Esophagus mucosa (tissue), 1 donor: ENCODE measurements at regions not wholly inside any gene's neighbourhood (a gene's known extent, or its start where the extent isn't known, plus 50 kb on each side); places are given as distances from the start of the nearest gene placed in this dataset.
"Not testable (repeated sequence)": the region's sequence is repeated elsewhere in the genome, so short reads cannot be mapped to it uniquely, and the experiment has no call there.

ENCODE experiments used
- ATAC-seq: fragments of 200-7000 bp; cut with Tn5 transposase; one replicate; pipeline ENCODE4 v1.9.1; 2020
- donor health status: DM: yes; HTN: yes; CAD: no.

- ATAC-seq, result no peak
Measured at GRCh38 chr1:30526652-30527345, 196.6 kb downstream of the MATN1 start.

GRCh38 chr1:30525971-30526651, 197.3 kb downstream of the MATN1 start:
- peak; percentile 20 for ATAC-seq

- ATAC-seq, result no peak
Measured at GRCh38 chr1:30525631-30525970, 197.8 kb downstream of the MATN1 start.

- ATAC-seq, result no peak
Measured at GRCh38 chr1:30524840-30525617, 198.4 kb downstream of the MATN1 start.

GRCh38 chr1:30524025-30524555, 199.3 kb downstream of the MATN1 start:
- not testable (repeated sequence) for ATAC-seq

- peak; percentile 47 for ATAC-seq
Measured at GRCh38 chr1:30523055-30524020, 200.0 kb downstream of the MATN1 start.

- ATAC-seq, result no peak
Measured at GRCh38 chr1:30522031-30523004, 201.1 kb downstream of the MATN1 start.

GRCh38 chr1:30521261-30521865, 202.0 kb downstream of the MATN1 start:
- no peak for ATAC-seq

GRCh38 chr1:30520476-30520875, 202.9 kb downstream of the MATN1 start:
- no peak for ATAC-seq

- no peak for ATAC-seq
Measured at GRCh38 chr1:30519201-30519763, 204.1 kb downstream of the MATN1 start.

- ATAC-seq, result no peak
Measured at GRCh38 chr1:30518696-30519095, 204.7 kb downstream of the MATN1 start.

- ATAC-seq, result no peak
Measured at GRCh38 chr1:30518186-30518585, 205.2 kb downstream of the MATN1 start.

- ATAC-seq, result not testable (repeated sequence)
Measured at GRCh38 chr1:30517666-30518065, 205.7 kb downstream of the MATN1 start.

- not testable (repeated sequence) for ATAC-seq
Measured at GRCh38 chr1:30517241-30517640, 206.1 kb downstream of the MATN1 start.

GRCh38 chr1:30516485-30516858, 206.9 kb downstream of the MATN1 start:
- no peak for ATAC-seq

- ATAC-seq, result no peak
Measured at GRCh38 chr1:30515755-30516484, 207.5 kb downstream of the MATN1 start.

GRCh38 chr1:30514945-30515344, 208.4 kb downstream of the MATN1 start:
- no peak for ATAC-seq

- no peak for ATAC-seq
Measured at GRCh38 chr1:30514137-30514654, 209.2 kb downstream of the MATN1 start.
